PFSK-1 (cell line): ENCODE measurements at regions not wholly inside any gene's neighbourhood (a gene's known extent, or its start where the extent isn't known, plus 50 kb on each side); places are given as distances from the start of the nearest gene placed in this dataset.

Experiments used
- FOXP2 ChIP-seq: optimal IDR thresholded peaks from 2 replicates; pipeline ENCODE3; 2011; ENCODE audit warnings: borderline replicate concordance, control low read depth, inconsistent platforms; ENCODE audit not compliant: insufficient read depth; ENCODE audit errors: extremely low read length, extremely low read depth
- POLR2AphosphoS5 ChIP-seq: IDR thresholded peaks from 2 replicates; pipeline ENCODE4 v1.6.1; 2012; ENCODE audit warnings: low read depth, mild to moderate bottlenecking, control low read depth, low read length, moderate library complexity
- REST ChIP-seq, 2 experiments: IDR thresholded peaks; 2 replicates each; pipeline versions ENCODE4 v1.6.1 to v1.8.0; 2011 to 2012; ENCODE audit warnings: low read depth in 2 of 2, low read length in 2 of 2, control low read depth in 1 of 2, inconsistent platforms in 1 of 2, mild to moderate bottlenecking in 1 of 2, moderate library complexity in 1 of 2; ENCODE audit not compliant: insufficient read depth in 1 of 2
- SIN3A ChIP-seq: IDR thresholded peaks from 2 replicates; pipeline ENCODE4 v1.6.1; 2012; ENCODE audit warnings: mild to moderate bottlenecking, low read length, moderate library complexity, borderline replicate concordance; ENCODE audit not compliant: insufficient read depth
- TAF1 ChIP-seq: IDR thresholded peaks from 2 replicates; pipeline ENCODE4 v1.6.1; 2012; ENCODE audit warnings: low read length, control low read depth, borderline replicate concordance; ENCODE audit not compliant: insufficient read depth

GRCh38 chr1:87638636-87639035, 310.0 kb downstream of the LMO4 start:
- TF ChIP-seq REST (IDR thresholded peaks at IDR 0.05; ENCODE audit: insufficient read depth in 1 of 2, low read depth in 2 of 2, low read length in 2 of 2) (no peak), POLR2AphosphoS5 (no peak), SIN3A (no peak), FOXP2 (no peak), TAF1 (no peak)

GRCh38 chr1:87641996-87642395, 313.3 kb downstream of the LMO4 start:
- TF ChIP-seq SIN3A, result no peak
- TF ChIP-seq POLR2AphosphoS5, result no peak
- no peak for TF ChIP-seq FOXP2
- no peak for TF ChIP-seq TAF1
- no peak for TF ChIP-seq REST (IDR thresholded peaks at IDR 0.05; ENCODE audit: insufficient read depth in 1 of 2, low read depth in 2 of 2, low read length in 2 of 2)

- TF ChIP-seq REST (IDR thresholded peaks at IDR 0.05; ENCODE audit: insufficient read depth in 1 of 2, low read depth in 2 of 2, low read length in 2 of 2), result 0 out of 4 replicates have a peak, but pooled peaks of 1 of the 2 experiments have one; percentile 37
- TF ChIP-seq SIN3A, result no peak
Observed at GRCh38 chr1:87642581-87643221, 314.0 kb downstream of the LMO4 start.

GRCh38 chr1:87644033-87644578, 315.4 kb downstream of the LMO4 start:
- TF ChIP-seq TAF1 (no peak), POLR2AphosphoS5 (no peak), SIN3A (no peak), FOXP2 (no peak), REST (IDR thresholded peaks at IDR 0.05; ENCODE audit: insufficient read depth in 1 of 2, low read depth in 2 of 2, low read length in 2 of 2) (no peak)

GRCh38 chr1:87644579-87645190, 316.0 kb downstream of the LMO4 start:
- TF ChIP-seq REST (IDR thresholded peaks at IDR 0.05; ENCODE audit: insufficient read depth in 1 of 2, low read depth in 2 of 2, low read length in 2 of 2) (no peak), TAF1 (no peak), POLR2AphosphoS5 (no peak), SIN3A (no peak), FOXP2 (no peak)
